AG10803 (cell line): ENCODE measurements at regions not wholly inside any gene's neighbourhood (a gene's known extent, or its start where the extent isn't known, plus 50 kb on each side); places are given as distances from the start of the nearest gene placed in this dataset.
"Not testable (repeated sequence)": the region's sequence is repeated elsewhere in the genome, so short reads cannot be mapped to it uniquely, and the experiment has no call there.

ENCODE experiments used
- DNase-seq: peaks from one replicate; pipeline ENCODE4 v3.0.0; 2010; ENCODE audit warnings: low read depth
- H3K4me3 ChIP-seq: 2 replicates; pipeline ENCODE4 v1.5.1; 2011; ENCODE audit warnings: mild to moderate bottlenecking, low read length, control low read depth
- TF ChIP-seq, protein P1 (sequence below): conservative IDR thresholded peaks from 2 replicates; pipeline ENCODE4 v1.5.1; 2011; ENCODE audit warnings: mild to moderate bottlenecking, low read length, control low read depth, inconsistent platforms

DNA sequence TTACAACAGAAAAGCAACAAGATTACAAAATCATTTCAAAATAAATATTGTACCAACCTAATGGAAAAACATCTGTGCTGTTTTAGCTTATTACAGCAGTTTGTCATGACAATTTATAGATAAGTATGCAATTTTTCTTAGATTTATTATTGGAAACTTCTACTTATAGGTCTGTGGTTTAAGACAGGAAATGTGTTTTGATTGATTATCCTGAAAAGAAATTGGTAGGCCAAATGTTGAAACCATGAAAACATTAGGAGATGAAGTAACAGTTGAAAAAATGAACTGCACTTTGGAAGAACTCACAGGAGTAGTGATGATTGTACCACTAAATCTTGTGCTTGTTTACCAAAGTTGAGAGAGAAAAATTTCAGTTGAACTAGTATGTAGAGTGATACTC is 162.2 kb upstream of the GIMD1 start:
- peak; percentile 92 for DNase-seq
- TF ChIP-seq, protein P1, sequence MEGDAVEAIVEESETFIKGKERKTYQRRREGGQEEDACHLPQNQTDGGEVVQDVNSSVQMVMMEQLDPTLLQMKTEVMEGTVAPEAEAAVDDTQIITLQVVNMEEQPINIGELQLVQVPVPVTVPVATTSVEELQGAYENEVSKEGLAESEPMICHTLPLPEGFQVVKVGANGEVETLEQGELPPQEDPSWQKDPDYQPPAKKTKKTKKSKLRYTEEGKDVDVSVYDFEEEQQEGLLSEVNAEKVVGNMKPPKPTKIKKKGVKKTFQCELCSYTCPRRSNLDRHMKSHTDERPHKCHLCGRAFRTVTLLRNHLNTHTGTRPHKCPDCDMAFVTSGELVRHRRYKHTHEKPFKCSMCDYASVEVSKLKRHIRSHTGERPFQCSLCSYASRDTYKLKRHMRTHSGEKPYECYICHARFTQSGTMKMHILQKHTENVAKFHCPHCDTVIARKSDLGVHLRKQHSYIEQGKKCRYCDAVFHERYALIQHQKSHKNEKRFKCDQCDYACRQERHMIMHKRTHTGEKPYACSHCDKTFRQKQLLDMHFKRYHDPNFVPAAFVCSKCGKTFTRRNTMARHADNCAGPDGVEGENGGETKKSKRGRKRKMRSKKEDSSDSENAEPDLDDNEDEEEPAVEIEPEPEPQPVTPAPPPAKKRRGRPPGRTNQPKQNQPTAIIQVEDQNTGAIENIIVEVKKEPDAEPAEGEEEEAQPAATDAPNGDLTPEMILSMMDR, result no peak
- no peak overlapping the region for H3K4me3 ChIP-seq

DNA sequence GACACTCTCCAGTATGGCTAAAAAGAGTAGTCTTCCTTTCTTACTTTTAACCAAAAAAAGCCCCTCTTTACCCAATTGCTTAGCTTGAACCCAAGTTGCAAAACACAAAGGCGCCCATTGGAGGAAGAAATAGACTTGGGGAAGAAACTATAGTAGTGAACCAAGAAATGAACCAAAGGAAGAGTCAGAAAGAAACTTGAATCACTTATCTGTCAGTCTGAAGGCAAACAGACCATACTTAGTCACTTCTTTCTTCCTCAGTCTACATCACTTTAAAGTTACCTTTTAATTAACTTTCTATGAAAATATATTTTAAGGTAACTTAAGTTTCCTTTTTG is 161.4 kb upstream of the GIMD1 start:
- peak; percentile 2 for DNase-seq
- H3K4me3 ChIP-seq, result no peak overlapping the region
- TF ChIP-seq, protein P1, result no peak

DNA sequence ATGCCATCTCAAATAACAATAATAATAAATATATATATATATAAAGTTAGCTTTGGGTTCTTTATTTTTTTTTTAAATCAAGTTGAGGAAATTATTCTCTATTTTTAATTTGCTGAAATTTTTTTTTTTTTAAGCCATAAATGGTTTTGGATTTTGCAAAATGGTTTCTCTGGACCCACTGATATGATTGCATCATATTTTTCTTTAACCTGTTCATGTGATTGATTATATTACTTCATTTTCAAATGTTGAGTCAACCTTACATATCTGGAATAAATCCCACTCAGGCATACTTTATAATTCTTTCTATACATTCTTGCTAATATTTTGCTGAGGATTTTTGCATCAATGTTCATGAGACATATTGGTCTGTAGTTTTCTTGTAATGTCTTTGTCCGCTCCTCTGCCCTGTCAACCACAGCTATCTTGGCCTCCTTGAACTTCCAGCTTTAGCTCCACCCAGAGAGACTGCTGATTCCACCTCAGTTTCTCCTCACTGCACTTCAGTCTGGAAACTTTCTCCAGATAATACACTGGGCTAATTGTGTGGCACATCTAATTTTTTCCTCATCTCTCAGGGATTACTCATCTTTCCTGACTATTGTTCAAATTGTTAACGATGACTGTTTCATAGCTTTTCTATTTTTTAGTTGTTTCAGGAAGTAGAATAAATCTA is 160.9 kb upstream of the GIMD1 start:
- H3K4me3 ChIP-seq, result no peak overlapping the region
- DNase-seq, result peak; percentile 51
- TF ChIP-seq, protein P1, result no peak

DNA sequence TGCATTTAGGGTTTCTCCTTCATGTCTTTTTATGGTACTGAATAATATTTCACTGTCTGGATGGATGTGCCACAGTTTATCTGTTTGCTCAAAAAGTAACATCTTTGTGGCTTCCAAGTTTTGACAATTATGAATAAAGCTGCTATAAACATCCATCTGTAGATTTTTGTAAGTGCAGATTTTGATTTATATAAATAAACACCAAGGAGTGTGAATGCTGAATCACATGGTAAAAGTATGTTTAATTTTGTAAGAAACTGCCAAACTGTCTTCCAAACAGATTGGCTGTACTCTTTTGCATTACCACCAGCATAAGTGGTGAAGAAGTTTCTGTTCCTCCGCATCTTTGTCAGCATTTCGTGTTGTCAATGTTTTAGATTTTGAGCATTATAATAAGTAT is 158.7 kb upstream of the GIMD1 start:
- H3K4me3 ChIP-seq, result no peak overlapping the region
- TF ChIP-seq, protein P1, result no peak
- no peak for DNase-seq

DNA sequence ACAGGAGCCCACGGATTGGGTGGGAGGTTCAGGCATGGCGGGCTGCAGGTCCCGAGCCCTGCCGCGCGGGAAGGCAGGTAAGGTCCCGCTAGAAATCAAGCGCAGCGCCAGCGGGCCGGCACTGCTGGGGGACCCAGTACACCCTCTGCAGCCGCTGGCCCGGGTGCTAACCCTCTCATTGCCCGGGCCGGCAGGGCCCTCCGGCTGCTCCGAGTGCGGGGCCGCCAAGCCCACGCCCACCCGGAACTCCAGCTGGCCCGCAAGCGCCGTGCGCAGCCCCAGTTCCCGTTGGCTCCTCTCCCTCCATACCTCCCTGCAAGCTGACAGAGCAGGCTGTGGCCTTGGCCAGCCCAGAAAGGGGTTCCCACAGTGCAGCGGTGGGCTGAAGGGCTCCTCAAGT is 156.8 kb upstream of the GIMD1 start:
- H3K4me3 ChIP-seq, DNase-seq: not testable (repeated sequence)

DNA sequence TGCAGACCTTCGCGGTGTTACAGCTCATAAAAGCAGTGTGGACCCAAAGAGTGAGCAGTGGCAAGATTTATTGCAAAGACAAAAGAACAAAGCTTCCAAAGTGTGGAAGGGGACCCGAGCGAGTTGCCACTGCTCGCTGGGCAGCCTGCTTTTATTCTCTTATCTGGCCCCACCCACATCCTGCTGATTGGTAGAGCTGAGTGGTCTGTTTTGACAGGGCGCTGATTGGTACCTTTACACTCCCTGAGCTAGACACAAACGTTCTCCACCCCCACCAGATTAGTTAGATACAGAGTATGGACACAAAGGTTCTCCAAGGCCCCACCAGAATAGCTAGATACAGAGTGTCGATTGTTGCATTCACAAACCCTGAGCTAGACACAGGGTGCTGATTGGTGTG is 156.2 kb upstream of the GIMD1 start:
- not testable (repeated sequence) for H3K4me3 ChIP-seq, DNase-seq

DNA sequence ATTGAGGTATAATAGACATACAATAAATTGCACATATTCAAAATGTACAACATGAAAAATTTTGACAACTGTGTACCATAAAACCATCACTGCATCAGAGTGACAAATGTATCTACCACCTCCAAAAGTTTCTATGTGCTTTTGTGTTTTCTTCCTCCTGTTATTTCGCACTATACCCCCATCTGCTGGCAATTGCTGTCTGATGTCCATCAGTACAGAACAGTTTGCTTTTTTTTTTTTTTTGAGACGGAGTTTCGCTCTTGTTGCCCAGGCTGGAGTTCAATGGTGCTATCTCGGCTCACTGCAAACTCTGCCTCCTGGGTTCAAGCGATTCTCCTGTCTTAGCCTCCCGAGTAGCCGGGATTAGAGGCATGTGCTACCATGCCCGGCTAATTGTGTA is 154.3 kb upstream of the GIMD1 start:
- TF ChIP-seq, protein P1, result peak; percentile 33; the same call in 1 of the 2 replicates
- H3K4me3 ChIP-seq, result no peak overlapping the region
- peak; percentile 32 for DNase-seq

DNA sequence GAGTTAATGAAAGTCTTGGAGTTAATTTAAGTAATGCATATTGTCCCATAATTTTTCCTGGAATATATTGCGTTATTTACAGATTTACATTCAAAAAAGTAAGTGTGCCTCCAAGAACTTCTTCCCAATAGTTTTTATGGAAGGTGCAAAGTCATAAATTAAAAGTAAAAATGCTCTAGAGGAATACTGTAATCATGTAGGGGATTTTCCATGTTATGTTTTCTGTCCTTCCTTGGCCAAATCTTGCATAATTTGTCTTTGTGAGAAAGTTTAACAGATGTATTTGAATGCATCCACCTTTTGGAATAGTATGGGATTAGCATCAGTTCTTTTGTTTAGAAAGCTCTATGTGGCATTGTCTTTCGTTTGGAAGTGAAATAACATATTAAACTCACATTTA is 144.1 kb upstream of the GIMD1 start:
- H3K4me3 ChIP-seq, result no peak overlapping the region
- TF ChIP-seq, protein P1, result no peak
- DNase-seq, result no peak
